Endodermal cell (in vitro differentiated cells): ENCODE measurements at regions not wholly inside any gene's neighbourhood (a gene's known extent, or its start where the extent isn't known, plus 50 kb on each side); places are given as distances from the start of the nearest gene placed in this dataset.
A peak's percentile ranks its signal among the peaks of the same experiment; 100 is the strongest.

Experiments
- DNase-seq: peaks from one replicate; pipeline ENCODE4 v3.0.0-alpha.2; 2017
- H3K27ac ChIP-seq: 2 replicates; pipeline ENCODE4 v1.5.1; 2013; ENCODE audit warnings: mild to moderate bottlenecking, low read depth, low read length, moderate library complexity
- H3K27me3 ChIP-seq: 2 replicates; pipeline ENCODE4 v1.6.1; 2013; ENCODE audit warnings: mild to moderate bottlenecking, low read length, moderate library complexity; ENCODE audit not compliant: insufficient read depth, control insufficient read depth, poor library complexity, severe bottlenecking
- H3K36me3 ChIP-seq: 2 replicates; pipeline ENCODE4 v1.7.0; 2013; ENCODE audit warnings: mild to moderate bottlenecking, low read length, moderate library complexity; ENCODE audit not compliant: control insufficient read depth, insufficient read depth
- H3K4me1 ChIP-seq: one replicate; pipeline ENCODE4 v1.7.0; 2013; ENCODE audit warnings: low read length; ENCODE audit not compliant: control insufficient read depth, insufficient read depth
- H3K4me3 ChIP-seq: 2 replicates; pipeline ENCODE4 v1.5.1; 2013; ENCODE audit warnings: mild to moderate bottlenecking, low read length, moderate library complexity
- H3K9ac ChIP-seq: 2 replicates; pipeline ENCODE4 v1.6.1; 2013; ENCODE audit warnings: mild to moderate bottlenecking, low read length, moderate library complexity; ENCODE audit not compliant: poor library complexity, severe bottlenecking; ENCODE audit errors: extremely low read depth
- H3K9me3 ChIP-seq: 2 replicates; pipeline ENCODE4 v1.6.1; 2013; ENCODE audit warnings: mild to moderate bottlenecking, low read length, moderate library complexity; ENCODE audit not compliant: control insufficient read depth
- H3K27ac Mint-ChIP-seq: 2 replicates; pipeline ENCODE4 v1.8.0; 2020; ENCODE audit warnings: mixed read lengths
- H3K27me3 Mint-ChIP-seq: 2 replicates; pipeline ENCODE4 v1.8.0; 2021; ENCODE audit warnings: mild to moderate bottlenecking, mixed read lengths; ENCODE audit not compliant: insufficient read depth
- H3K36me3 Mint-ChIP-seq: 2 replicates; pipeline ENCODE4 v1.8.0; 2020; ENCODE audit warnings: low read depth, mixed read lengths
- H3K4me1 Mint-ChIP-seq: 2 replicates; pipeline ENCODE4 v1.8.0; 2020; ENCODE audit warnings: mixed read lengths
- H3K4me3 Mint-ChIP-seq: 2 replicates; pipeline ENCODE4 v1.8.0; 2020; ENCODE audit warnings: mild to moderate bottlenecking, moderate library complexity, mixed read lengths
- H3K9me3 Mint-ChIP-seq: 2 replicates; pipeline ENCODE4 v1.8.0; 2020; ENCODE audit warnings: mild to moderate bottlenecking, mixed read lengths
- WGBS, 2 experiments: methylation state at CpG; one replicate each; pipeline versions ENCODE4 v1.1.5 to v1.1.7; 2013; ENCODE audit warnings: missing lambda C conversion rate in 2 of 2, mixed read lengths in 1 of 2; ENCODE audit not compliant: insufficient coverage in 1 of 2, insufficient read length in 1 of 2; 5-methylcytosine and 5-hydroxymethylcytosine counted together
- TF ChIP-seq, protein P1 (sequence below): fragments of 200-600 bp; sonication (generic); conservative IDR thresholded peaks from 2 replicates; pipeline ENCODE4 v1.5.0; 2021; ENCODE audit warnings: antibody characterized with exemption, mild to moderate bottlenecking

DNA sequence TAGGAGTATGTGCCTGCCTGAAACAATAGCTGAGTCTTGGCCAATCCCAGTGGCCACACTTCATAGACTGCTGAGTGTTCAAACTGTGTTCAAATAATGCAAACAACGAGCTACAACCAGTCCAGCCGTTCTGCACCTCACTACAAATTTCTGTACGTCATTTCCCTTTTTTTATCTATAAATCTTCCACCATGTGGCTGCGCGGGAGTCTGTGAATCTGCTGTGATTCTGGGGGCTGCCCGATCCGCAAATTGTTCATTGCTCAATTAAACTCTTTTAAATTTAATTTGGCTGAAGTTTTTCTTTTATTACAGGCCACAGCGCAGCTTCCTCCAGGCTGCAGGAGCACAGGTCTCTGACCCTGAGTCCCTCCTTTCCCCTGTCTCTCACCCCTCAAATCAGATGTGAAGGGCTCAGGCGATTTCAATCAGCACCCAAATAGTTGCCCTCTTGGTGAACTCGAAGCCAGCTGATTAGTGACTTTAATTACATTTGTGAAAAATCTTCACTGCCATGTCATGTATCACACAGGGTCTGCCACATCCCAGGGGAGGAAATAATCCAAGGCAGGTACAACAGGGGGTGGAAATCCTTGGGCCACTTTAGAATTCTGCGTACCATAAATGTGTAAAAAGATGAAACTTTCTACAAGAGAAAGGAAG lies 145.6 kb downstream of the NDUFA10 start:
- 88 to 92% methylated on average over 4 to 11 of the region's 11 CpGs for WGBS, 2 experiments
- no peak overlapping the region for H3K27ac Mint-ChIP-seq
- H3K36me3 ChIP-seq = no peaks in the 10 kb centered on the region
- H3K4me1 ChIP-seq = peaks cover 7% of the 10 kb centered on the region
- TF ChIP-seq, protein P1, sequence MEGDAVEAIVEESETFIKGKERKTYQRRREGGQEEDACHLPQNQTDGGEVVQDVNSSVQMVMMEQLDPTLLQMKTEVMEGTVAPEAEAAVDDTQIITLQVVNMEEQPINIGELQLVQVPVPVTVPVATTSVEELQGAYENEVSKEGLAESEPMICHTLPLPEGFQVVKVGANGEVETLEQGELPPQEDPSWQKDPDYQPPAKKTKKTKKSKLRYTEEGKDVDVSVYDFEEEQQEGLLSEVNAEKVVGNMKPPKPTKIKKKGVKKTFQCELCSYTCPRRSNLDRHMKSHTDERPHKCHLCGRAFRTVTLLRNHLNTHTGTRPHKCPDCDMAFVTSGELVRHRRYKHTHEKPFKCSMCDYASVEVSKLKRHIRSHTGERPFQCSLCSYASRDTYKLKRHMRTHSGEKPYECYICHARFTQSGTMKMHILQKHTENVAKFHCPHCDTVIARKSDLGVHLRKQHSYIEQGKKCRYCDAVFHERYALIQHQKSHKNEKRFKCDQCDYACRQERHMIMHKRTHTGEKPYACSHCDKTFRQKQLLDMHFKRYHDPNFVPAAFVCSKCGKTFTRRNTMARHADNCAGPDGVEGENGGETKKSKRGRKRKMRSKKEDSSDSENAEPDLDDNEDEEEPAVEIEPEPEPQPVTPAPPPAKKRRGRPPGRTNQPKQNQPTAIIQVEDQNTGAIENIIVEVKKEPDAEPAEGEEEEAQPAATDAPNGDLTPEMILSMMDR = no peak
- no peak overlapping the region for H3K4me3 ChIP-seq
- DNase-seq = peak; percentile 20
- no peaks in the 10 kb centered on the region for H3K36me3 Mint-ChIP-seq
- H3K4me1 Mint-ChIP-seq = peaks cover 15% of the 10 kb centered on the region
- no peak overlapping the region for H3K27ac ChIP-seq
- no peak overlapping the region for H3K4me3 Mint-ChIP-seq
- H3K9ac ChIP-seq = no peak overlapping the region
- H3K9me3 ChIP-seq = peaks cover 5% of the 10 kb centered on the region
- H3K9me3 Mint-ChIP-seq = peaks cover 10% of the 10 kb centered on the region
- H3K27me3 ChIP-seq = no peaks in the 10 kb centered on the region
- peaks cover 8% of the 10 kb centered on the region for H3K27me3 Mint-ChIP-seq

DNA sequence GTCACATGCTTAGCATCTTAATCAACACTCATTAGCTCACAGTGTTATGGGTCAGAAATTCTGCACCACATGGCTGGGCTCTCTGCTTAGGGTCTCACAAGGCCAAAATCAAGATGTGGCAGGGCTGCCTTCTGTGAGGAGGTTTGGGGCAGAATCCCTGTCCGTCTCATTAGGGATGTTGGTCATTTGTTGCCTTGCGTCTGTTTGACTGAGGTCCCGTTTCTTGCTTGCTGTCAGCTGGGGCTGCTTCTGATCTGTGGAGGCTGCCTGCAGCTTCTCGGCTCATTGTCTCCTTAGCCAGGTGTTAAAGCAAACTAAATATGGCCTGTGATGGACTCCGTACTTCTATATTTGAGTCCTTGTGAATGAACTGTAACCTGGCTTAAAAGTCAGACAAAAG lies 146.5 kb downstream of the NDUFA10 start:
- H3K27me3 ChIP-seq = no peaks in the 10 kb centered on the region
- peak; percentile 40 for DNase-seq
- no peak overlapping the region for H3K9ac ChIP-seq
- Mint-ChIP-seq H3K36me3 (no peaks in the 10 kb centered on the region), H3K27ac (no peak overlapping the region), H3K27me3 (peaks cover 11% of the 10 kb centered on the region), H3K4me1 (peaks cover 15% of the 10 kb centered on the region), H3K9me3 (peaks cover 9% of the 10 kb centered on the region), H3K4me3 (no peak overlapping the region)
- H3K36me3 ChIP-seq = no peaks in the 10 kb centered on the region
- no peaks in the 10 kb centered on the region for H3K9me3 ChIP-seq
- H3K4me1 ChIP-seq = peaks cover 7% of the 10 kb centered on the region
- TF ChIP-seq, protein P1 = no peak
- 90 to 91% methylated on average over 2 to 5 of the region's 5 CpGs for WGBS, 2 experiments
- H3K27ac ChIP-seq = no peak overlapping the region
- no peak overlapping the region for H3K4me3 ChIP-seq

DNA sequence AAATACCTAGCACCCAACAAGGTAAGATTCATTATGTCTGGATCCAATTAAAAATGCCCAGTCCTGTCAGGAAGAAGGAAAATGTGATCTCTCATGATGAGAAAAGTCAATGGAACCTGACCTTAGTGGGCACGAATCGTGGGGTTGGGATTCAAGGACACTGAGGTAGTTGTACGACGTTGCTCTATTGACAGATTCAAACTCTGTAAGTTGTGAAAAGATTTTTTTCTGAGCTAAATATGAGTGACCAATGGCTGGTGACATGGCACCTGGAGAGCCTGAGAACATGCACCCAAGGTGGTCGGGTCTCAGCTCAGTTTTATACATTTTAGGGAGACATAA lies 148.2 kb downstream of the NDUFA10 start:
- Histone ChIP-seq H3K4me1 (peaks cover 7% of the 10 kb centered on the region), H3K9me3 (no peaks in the 10 kb centered on the region), H3K27me3 (no peaks in the 10 kb centered on the region), H3K4me3 (no peak overlapping the region), H3K36me3 (no peaks in the 10 kb centered on the region), H3K27ac (no peak overlapping the region), H3K9ac (no peak overlapping the region)
- peaks cover 9% of the 10 kb centered on the region for H3K27me3 Mint-ChIP-seq
- H3K36me3 Mint-ChIP-seq = no peaks in the 10 kb centered on the region
- DNase-seq = peak; percentile 17
- WGBS, 2 experiments = 88 to 93% methylated on average over 5 of the region's 5 CpGs
- no peak overlapping the region for H3K4me3 Mint-ChIP-seq
- H3K4me1 Mint-ChIP-seq = peaks cover 13% of the 10 kb centered on the region
- no peak overlapping the region for H3K27ac Mint-ChIP-seq
- H3K9me3 Mint-ChIP-seq = peaks cover 7% of the 10 kb centered on the region
- TF ChIP-seq, protein P1 = no peak
